ENCODE measurements at regions not wholly inside any gene's neighbourhood (a gene's known extent, or its start where the extent isn't known, plus 50 kb on each side); places are given as distances from the start of the nearest gene placed in this dataset.

- Histone ChIP-seq H3K36me3 (ENCODE audit: insufficient read depth, low read length) (no peaks in the 10 kb centered on the region), H3K9me2 (ENCODE audit: low read depth, low read length) (no peaks in the 10 kb centered on the region), H3F3A (ENCODE audit: insufficient read depth, low read length) (no peaks in the 10 kb centered on the region), H3K4me2 (ENCODE audit: low read length) (no peak overlapping the region), H4K20me1 (ENCODE audit: insufficient read depth, low read length) (no peaks in the 10 kb centered on the region), H2AFZ (ENCODE audit: low read length) (no peak overlapping the region), H3K9ac (ENCODE audit: low read length) (no peak overlapping the region), H3K9me3 (ENCODE audit: low read length) (no peaks in the 10 kb centered on the region), H3K27ac (ENCODE audit: low read depth, low read length, poor library complexity, severe bottlenecking) (no peak overlapping the region), H3K79me2 (ENCODE audit: insufficient read depth, low read length) (no peaks in the 10 kb centered on the region), H3K4me3 (ENCODE audit: low read depth, low read length, poor library complexity, severe bottlenecking) (no peak overlapping the region), H3K4me1 (ENCODE audit: insufficient read depth, low read length, severe bottlenecking) (no peaks in the 10 kb centered on the region), H3K27me3 (ENCODE audit: insufficient read depth, low read length) (no peaks in the 10 kb centered on the region)
- no peak for TF ChIP-seq CTCF (IDR thresholded peaks at IDR 0.05; ENCODE audit: low read length)
- no peak for TF ChIP-seq EZH2 (IDR thresholded peaks at IDR 0.05; ENCODE audit: borderline replicate concordance, low read length)
Observed at GRCh38 chr4:171594293-171594692, 218.9 kb upstream of the GALNTL6 start.

DNA sequence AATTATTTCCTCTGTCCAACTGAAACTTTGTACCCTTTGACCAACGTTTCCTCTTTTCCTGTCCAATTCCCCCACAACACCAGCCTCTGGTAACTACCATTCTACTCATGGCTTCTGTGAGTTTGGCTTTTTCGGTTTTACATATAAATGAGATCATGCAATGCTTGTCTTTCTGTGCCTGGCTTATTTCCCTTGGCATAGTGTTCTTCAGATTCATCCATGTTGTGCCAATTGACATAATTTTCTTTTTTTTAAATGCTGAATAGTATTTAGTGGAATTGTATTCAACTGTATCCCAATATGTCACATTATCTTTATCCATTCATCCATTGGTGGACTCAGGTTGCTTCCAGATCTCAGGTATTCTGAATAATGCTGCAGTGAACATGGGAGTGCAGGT is 222.5 kb upstream of the GALNTL6 start:
- H3K79me2 ChIP-seq (ENCODE audit: insufficient read depth, low read length) = no peaks in the 10 kb centered on the region
- H3K27me3 ChIP-seq (ENCODE audit: insufficient read depth, low read length) = no peaks in the 10 kb centered on the region
- no peaks in the 10 kb centered on the region for H3K36me3 ChIP-seq (ENCODE audit: insufficient read depth, low read length)
- TF ChIP-seq EZH2 (IDR thresholded peaks at IDR 0.05; ENCODE audit: borderline replicate concordance, low read length) (no peak), CTCF (IDR thresholded peaks at IDR 0.05; ENCODE audit: low read length) (no peak)
- no peaks in the 10 kb centered on the region for H3K9me3 ChIP-seq (ENCODE audit: low read length)
- no peaks in the 10 kb centered on the region for H3K9me2 ChIP-seq (ENCODE audit: low read depth, low read length)
- H3K9ac ChIP-seq (ENCODE audit: low read length) = no peak overlapping the region
- H3F3A ChIP-seq (ENCODE audit: insufficient read depth, low read length) = no peaks in the 10 kb centered on the region
- H3K4me3 ChIP-seq (ENCODE audit: low read depth, low read length, poor library complexity, severe bottlenecking) = no peak overlapping the region
- H4K20me1 ChIP-seq (ENCODE audit: insufficient read depth, low read length) = no peaks in the 10 kb centered on the region
- no peak overlapping the region for H3K4me2 ChIP-seq (ENCODE audit: low read length)
- no peak overlapping the region for H2AFZ ChIP-seq (ENCODE audit: low read length)
- no peak overlapping the region for H3K27ac ChIP-seq (ENCODE audit: low read depth, low read length, poor library complexity, severe bottlenecking)
- H3K4me1 ChIP-seq (ENCODE audit: insufficient read depth, low read length, severe bottlenecking) = no peaks in the 10 kb centered on the region

DNA sequence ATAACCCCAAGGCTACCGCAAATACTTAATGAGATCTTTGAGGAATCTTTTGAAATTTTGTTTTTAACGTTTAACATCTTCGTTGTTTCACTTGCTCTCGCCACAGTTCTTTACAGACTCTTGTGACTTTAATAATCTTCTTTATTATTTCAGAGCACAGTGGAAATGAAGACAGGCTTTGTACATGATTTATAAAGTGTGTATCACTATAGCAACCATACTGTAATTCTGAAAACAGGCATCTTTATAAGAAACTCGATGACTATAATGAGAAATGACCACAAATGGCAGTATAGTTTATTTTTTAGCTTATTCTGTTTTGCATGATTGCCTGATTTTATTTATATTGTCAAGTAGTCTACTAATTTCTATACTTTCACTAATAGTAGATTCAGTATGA is 224.4 kb upstream of the GALNTL6 start:
- Histone ChIP-seq H2AFZ (ENCODE audit: low read length) (no peak overlapping the region), H3K4me3 (ENCODE audit: low read depth, low read length, poor library complexity, severe bottlenecking) (no peak overlapping the region), H3K27me3 (ENCODE audit: insufficient read depth, low read length) (no peaks in the 10 kb centered on the region), H4K20me1 (ENCODE audit: insufficient read depth, low read length) (no peaks in the 10 kb centered on the region), H3K9me3 (ENCODE audit: low read length) (no peaks in the 10 kb centered on the region), H3F3A (ENCODE audit: insufficient read depth, low read length) (no peaks in the 10 kb centered on the region), H3K9me2 (ENCODE audit: low read depth, low read length) (no peaks in the 10 kb centered on the region), H3K27ac (ENCODE audit: low read depth, low read length, poor library complexity, severe bottlenecking) (no peak overlapping the region), H3K4me1 (ENCODE audit: insufficient read depth, low read length, severe bottlenecking) (no peaks in the 10 kb centered on the region), H3K4me2 (ENCODE audit: low read length) (no peak overlapping the region), H3K36me3 (ENCODE audit: insufficient read depth, low read length) (no peaks in the 10 kb centered on the region), H3K79me2 (ENCODE audit: insufficient read depth, low read length) (no peaks in the 10 kb centered on the region), H3K9ac (ENCODE audit: low read length) (no peak overlapping the region)
- no peak for TF ChIP-seq EZH2 (IDR thresholded peaks at IDR 0.05; ENCODE audit: borderline replicate concordance, low read length)
- TF ChIP-seq CTCF (IDR thresholded peaks at IDR 0.05; ENCODE audit: low read length) = no peak

Data from OCI-LY1 (cell line).